OCI-LY1 (cell line): ENCODE measurements at regions not wholly inside any gene's neighbourhood (a gene's known extent, or its start where the extent isn't known, plus 50 kb on each side); places are given as distances from the start of the nearest gene placed in this dataset.

ENCODE experiments used
- CTCF ChIP-seq: fragments of 200-600 bp; sonication (generic), shearing (Covaris generic); IDR thresholded peaks from 2 replicates; pipeline ENCODE4 v1.5.1; 2017; ENCODE audit warnings: mild to moderate bottlenecking, antibody characterized with exemption, low read length, moderate library complexity, mixed read lengths
- EZH2 ChIP-seq: fragments of 200-600 bp; sonication (generic), shearing (Covaris generic); IDR thresholded peaks from 2 replicates; pipeline ENCODE4 v1.8.0; 2017; ENCODE audit warnings: borderline replicate concordance, mixed run types, mild to moderate bottlenecking, antibody characterized with exemption, low read length, moderate library complexity, mixed read lengths

- TF ChIP-seq CTCF (peak; percentile 55), EZH2 (no peak)
Measured at GRCh38 chr5:54766748-54767147, 218.6 kb downstream of the ESM1 start.
